SH-SY5Y (cell line): ENCODE measurements at regions not wholly inside any gene's neighbourhood (a gene's known extent, or its start where the extent isn't known, plus 50 kb on each side); places are given as distances from the start of the nearest gene placed in this dataset.

Source experiments
- GATA2 ChIP-seq: IDR thresholded peaks from 2 replicates; pipeline ENCODE4 v1.6.1; 2011; ENCODE audit warnings: mild to moderate bottlenecking, low read depth, low read length
- GATA3 ChIP-seq: IDR thresholded peaks from 2 replicates; pipeline ENCODE4 v1.6.1; 2011; ENCODE audit warnings: low read depth, mild to moderate bottlenecking, low read length, moderate library complexity

DNA sequence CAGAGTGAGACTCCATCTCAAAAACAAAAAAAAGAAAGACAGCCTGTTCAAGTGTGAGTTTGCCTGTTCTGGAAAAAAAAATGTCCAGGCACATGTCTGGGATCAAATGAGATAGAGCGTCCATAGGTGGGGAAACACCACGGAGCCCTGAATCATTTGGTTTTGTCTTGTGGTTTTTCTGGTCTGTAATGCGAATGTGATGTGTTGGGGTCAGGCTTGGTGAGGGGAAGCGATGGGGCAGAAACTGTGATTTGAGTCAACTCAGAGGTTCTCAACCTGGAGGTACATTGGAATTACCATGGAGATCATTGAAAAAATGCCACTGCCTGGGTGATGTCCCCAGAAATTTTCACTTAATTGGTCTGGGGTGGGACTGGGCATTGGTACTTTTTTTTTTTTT is 183.9 kb upstream of the PWP1 start:
- TF ChIP-seq GATA3 (no peak), GATA2 (no peak)
